ENCODE measurements at regions not wholly inside any gene's neighbourhood (a gene's known extent, or its start where the extent isn't known, plus 50 kb on each side); places are given as distances from the start of the nearest gene placed in this dataset.

- Histone ChIP-seq H3K27me3 (ENCODE audit: insufficient read depth, low read depth, low read length) (no peaks in the 10 kb centered on the region), H3K4me3 (ENCODE audit: low read length) (no peak overlapping the region), H3F3A (ENCODE audit: insufficient read depth, low read length, poor library complexity, severe bottlenecking) (no peaks in the 10 kb centered on the region), H4K20me1 (ENCODE audit: insufficient read depth) (no peaks in the 10 kb centered on the region), H3K9me3 (ENCODE audit: low read length) (no peaks in the 10 kb centered on the region), H3K79me2 (replicated peaks; ENCODE audit: insufficient read depth, low read length) (no peaks in the 10 kb centered on the region), H3K27ac (ENCODE audit: low read length) (no peak overlapping the region), H2AFZ (ENCODE audit: low read depth, low read length) (no peak overlapping the region), H3K9me2 (ENCODE audit: insufficient read depth, low read length) (no peaks in the 10 kb centered on the region), H3K9ac (ENCODE audit: low read length) (no peak overlapping the region), H3K4me2 (ENCODE audit: low read length) (no peak overlapping the region), H3K36me3 (ENCODE audit: insufficient read depth, low read length) (no peaks in the 10 kb centered on the region)
- TF ChIP-seq REST (IDR thresholded peaks at IDR 0.05; ENCODE audit: borderline replicate concordance) (no peak), CTCF (IDR thresholded peaks at IDR 0.05; ENCODE audit: poor library complexity, severe bottlenecking) (no peak), POLR2AphosphoS5 (IDR thresholded peaks at IDR 0.05) (no peak), TAF1 (IDR thresholded peaks at IDR 0.05; ENCODE audit: low read depth) (no peak)
These were observed 88.2 kb upstream of the ANKRD55 start for GRCh38 chr5:56321236-56321881.

- H2AFZ ChIP-seq (ENCODE audit: low read depth, low read length): no peak overlapping the region
- TF ChIP-seq EP300 (conservative IDR thresholded peaks at IDR 0.05; ENCODE audit: poor library complexity, severe bottlenecking): no peak
These were observed 87.6 kb upstream of the ANKRD55 start for GRCh38 chr5:56320686-56321085.

GRCh38 chr5:56319526-56320181 is 86.5 kb upstream of the ANKRD55 start:
- Histone ChIP-seq H3K4me2 (ENCODE audit: low read length) (no peak overlapping the region), H3K27me3 (ENCODE audit: insufficient read depth, low read depth, low read length) (no peaks in the 10 kb centered on the region), H3K4me3 (ENCODE audit: low read length) (no peak overlapping the region), H2AFZ (ENCODE audit: low read depth, low read length) (no peak overlapping the region), H3K27ac (ENCODE audit: low read length) (no peak overlapping the region), H3K79me2 (replicated peaks; ENCODE audit: insufficient read depth, low read length) (no peaks in the 10 kb centered on the region), H3K36me3 (ENCODE audit: insufficient read depth, low read length) (no peaks in the 10 kb centered on the region), H4K20me1 (ENCODE audit: insufficient read depth) (no peaks in the 10 kb centered on the region), H3K9me3 (ENCODE audit: low read length) (no peaks in the 10 kb centered on the region), H3F3A (ENCODE audit: insufficient read depth, low read length, poor library complexity, severe bottlenecking) (no peaks in the 10 kb centered on the region), H3K9ac (ENCODE audit: low read length) (no peak overlapping the region), H3K9me2 (ENCODE audit: insufficient read depth, low read length) (no peaks in the 10 kb centered on the region)
- TF ChIP-seq REST (IDR thresholded peaks at IDR 0.05; ENCODE audit: borderline replicate concordance) (no peak), MXI1 (conservative IDR thresholded peaks at IDR 0.05; ENCODE audit: poor library complexity, severe bottlenecking) (no peak), SMC3 (conservative IDR thresholded peaks at IDR 0.05; ENCODE audit: poor library complexity) (no peak), CTCF (IDR thresholded peaks at IDR 0.05; ENCODE audit: poor library complexity, severe bottlenecking) (no peak), POLR2AphosphoS5 (IDR thresholded peaks at IDR 0.05) (no peak)

More at GRCh38 chr5:56320686-56321085, 87.6 kb upstream of the ANKRD55 start:
- Histone ChIP-seq H3K4me3 (ENCODE audit: low read length) (no peak overlapping the region), H3F3A (ENCODE audit: insufficient read depth, low read length, poor library complexity, severe bottlenecking) (no peaks in the 10 kb centered on the region), H4K20me1 (ENCODE audit: insufficient read depth) (no peaks in the 10 kb centered on the region), H3K36me3 (ENCODE audit: insufficient read depth, low read length) (no peaks in the 10 kb centered on the region), H3K4me2 (ENCODE audit: low read length) (no peak overlapping the region), H3K79me2 (replicated peaks; ENCODE audit: insufficient read depth, low read length) (no peaks in the 10 kb centered on the region), H3K27ac (ENCODE audit: low read length) (no peak overlapping the region), H3K9me3 (ENCODE audit: low read length) (no peaks in the 10 kb centered on the region), H3K9me2 (ENCODE audit: insufficient read depth, low read length) (no peaks in the 10 kb centered on the region), H3K27me3 (ENCODE audit: insufficient read depth, low read depth, low read length) (no peaks in the 10 kb centered on the region), H3K9ac (ENCODE audit: low read length) (no peak overlapping the region)
